ENCODE measurements at regions not wholly inside any gene's neighbourhood (a gene's known extent, or its start where the extent isn't known, plus 50 kb on each side); places are given as distances from the start of the nearest gene placed in this dataset.

DNA sequence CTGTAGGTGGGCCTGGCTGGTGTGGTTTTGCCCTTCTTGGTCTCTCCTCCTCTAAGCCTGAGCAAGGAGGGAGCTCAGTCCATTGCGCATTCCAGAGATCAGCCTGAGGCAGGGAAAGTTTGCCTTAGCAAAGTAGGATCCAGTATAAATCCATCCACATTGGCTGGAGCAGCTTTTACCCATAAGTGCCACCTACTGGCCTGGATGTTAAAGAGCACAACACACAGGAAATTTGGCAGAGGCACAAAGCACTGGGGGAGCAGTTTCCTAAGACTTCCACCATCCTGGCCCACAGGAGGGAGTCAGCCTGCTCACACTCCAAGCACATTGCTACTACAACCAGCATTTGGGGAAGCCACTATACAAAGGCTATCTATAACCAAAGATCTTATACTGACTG lies 1124.2 kb downstream of the SLITRK1 start:
- no peak for DNase-seq

DNA sequence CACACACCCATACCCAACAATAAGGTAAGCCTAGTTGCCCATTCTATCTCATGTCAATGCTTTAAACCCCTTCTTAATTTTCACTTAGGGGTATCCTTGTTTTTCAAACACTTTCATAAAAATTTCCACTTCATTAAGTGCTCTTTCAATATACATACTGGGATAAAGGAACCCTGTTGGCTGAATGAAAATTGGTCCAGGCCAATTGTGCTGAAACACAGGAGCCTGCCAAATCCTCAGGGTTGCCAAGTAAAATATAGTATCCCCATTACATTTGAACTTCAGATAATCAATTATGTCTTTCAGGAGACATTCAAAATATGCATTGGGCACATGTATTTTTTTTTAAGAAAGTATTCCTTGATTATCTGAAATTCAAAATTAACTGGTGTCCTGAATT lies 1131.1 kb downstream of the SLITRK1 start:
- DNase-seq: no peak

- no peak for DNase-seq
These were observed 1132.7 kb downstream of the SLITRK1 start for GRCh38 chr13:82749551-82749950.

DNA sequence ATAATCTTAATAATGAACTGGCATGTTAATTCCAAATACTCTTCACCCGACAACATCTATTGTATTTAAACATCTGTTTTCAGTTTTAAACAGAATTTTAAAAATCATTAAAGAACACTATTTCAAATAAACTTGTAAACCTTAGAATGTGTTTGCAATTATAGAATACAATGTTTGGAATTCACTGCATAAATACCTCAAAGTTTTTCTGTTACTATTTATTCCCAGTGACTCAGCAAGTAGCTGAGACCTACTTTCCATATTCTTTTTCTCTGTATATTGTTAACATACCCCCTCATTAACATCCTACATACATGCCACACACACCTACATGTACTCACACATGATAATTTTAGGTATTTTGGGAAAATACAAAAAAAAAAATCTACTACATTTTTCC lies 1134.3 kb downstream of the SLITRK1 start:
- DNase-seq: no peak

GRCh38 chr13:82747291-82747690 lies 1135.0 kb downstream of the SLITRK1 start:
- no peak for DNase-seq

DNA sequence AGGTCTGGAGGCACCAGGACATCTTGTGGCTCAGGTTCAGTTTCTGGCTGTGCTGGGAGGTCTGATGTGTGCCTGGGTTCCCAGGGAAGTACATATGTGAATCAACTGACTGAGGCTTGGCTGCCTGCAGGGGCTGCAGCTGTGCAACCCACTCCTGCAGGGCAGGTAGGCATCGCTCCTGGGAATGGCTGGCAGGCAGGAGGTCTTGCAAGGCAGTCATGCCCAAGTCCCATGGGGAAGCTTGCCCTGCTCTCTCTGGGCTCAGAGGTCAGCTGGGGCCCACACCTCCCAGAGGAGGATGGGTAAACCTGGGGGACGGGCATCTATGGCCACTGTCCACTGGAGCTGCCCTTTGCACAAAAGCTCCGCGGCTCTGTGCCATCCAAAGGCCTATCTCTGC lies 1141.8 kb downstream of the SLITRK1 start:
- DNase-seq: no peak

- DNase-seq: no peak
These were observed 1142.4 kb downstream of the SLITRK1 start for GRCh38 chr13:82739881-82740280.

- DNase-seq: no peak
These were observed 1152.9 kb downstream of the SLITRK1 start for GRCh38 chr13:82729401-82729800.

GRCh38 chr13:82720986-82721385 lies 1161.3 kb downstream of the SLITRK1 start:
- no peak for DNase-seq

DNA sequence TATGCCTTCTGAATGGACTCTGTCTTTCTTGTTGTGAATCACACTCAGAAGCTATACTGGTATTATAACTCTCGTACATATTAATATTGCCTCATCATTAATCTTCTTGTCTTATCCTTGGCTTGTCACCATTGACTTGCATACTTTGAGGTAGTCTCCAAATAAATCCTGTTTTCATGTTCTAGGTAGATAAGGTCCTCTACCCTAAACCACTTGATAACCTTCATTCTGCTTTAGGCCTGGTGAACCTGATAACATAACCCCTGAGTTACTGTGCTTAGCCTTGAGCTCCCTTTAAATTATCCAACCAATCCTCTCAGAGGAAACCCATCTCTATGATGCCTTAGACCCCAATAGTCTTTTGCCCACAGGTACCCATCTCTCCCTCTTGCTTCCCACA lies 1162.3 kb downstream of the SLITRK1 start:
- DNase-seq: no peak

GRCh38 chr13:82717249-82717648 lies 1165.0 kb downstream of the SLITRK1 start:
- no peak for DNase-seq

DNA sequence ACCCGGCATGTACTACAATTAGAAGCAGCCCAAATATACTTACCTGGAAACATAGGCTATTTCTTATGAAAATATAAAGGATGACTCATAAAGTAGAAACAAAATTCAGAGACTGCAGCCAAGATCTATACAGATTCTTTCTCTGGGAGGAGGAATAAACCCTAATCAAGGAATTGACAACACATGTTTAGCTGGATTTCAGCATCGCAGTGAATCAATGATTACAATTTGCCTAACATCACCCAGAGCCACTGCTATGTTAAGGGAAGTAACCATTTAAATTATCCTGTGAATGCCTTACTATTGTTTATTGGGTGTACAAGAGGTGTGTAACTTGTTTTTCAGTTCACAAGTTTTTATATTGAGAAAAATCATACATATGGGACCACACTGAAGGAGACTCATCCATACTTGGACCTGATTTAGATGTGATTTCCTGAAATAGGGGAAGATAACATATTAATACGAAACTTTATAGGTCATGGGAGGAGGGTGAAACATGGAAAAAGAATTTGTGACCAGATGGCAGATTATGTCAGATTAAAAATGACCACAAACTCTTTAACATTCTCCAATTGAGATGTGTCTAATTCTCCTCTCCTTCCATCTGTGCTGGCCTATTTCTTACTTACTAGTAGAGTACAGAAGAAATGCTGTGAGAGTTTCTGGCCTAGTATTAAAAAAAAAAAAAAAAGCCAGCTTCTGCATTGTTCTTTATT lies 1168.4 kb downstream of the SLITRK1 start:
- no peak for DNase-seq

DNA sequence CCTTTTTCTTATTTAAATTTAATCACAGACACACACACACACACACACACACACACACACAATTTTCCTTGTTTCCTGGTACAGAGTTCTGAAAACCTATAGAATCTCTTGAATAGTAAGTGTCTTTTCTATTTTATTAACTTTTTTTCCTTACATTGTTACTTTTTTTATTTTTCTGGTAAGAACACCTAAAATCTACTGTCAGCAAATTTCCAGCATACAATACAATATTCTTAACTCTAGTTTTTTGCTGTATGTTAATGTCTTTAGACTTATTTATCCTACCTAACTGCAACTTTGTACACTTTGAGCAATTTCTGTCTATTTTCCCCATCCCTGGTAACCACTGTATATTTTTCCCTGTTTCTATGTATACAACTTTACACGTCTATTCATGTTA lies 1179.8 kb downstream of the SLITRK1 start:
- no peak for DNase-seq

GRCh38 chr13:82701020-82701419 lies 1181.3 kb downstream of the SLITRK1 start:
- DNase-seq: no peak

GRCh38 chr13:82698941-82699340 lies 1183.3 kb downstream of the SLITRK1 start:
- DNase-seq: no peak

DNA sequence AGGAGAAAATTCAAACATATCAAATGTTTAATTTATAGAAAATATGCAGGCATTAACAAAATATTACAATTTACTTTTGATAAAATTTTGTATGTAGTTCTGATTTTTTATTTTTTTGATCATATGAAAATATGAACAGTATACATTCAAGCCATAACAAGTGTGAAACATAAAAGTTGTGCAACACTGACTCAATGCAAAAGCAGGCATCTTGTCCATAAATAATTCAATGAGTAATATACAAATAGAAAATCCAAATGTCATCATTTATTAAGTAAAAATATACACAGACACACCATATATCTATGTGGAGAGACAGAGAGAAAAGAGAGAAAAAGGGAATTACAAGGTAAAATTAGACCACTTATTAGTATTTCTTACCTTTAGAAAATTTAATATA lies 1183.9 kb downstream of the SLITRK1 start:
- no peak for DNase-seq

DNA sequence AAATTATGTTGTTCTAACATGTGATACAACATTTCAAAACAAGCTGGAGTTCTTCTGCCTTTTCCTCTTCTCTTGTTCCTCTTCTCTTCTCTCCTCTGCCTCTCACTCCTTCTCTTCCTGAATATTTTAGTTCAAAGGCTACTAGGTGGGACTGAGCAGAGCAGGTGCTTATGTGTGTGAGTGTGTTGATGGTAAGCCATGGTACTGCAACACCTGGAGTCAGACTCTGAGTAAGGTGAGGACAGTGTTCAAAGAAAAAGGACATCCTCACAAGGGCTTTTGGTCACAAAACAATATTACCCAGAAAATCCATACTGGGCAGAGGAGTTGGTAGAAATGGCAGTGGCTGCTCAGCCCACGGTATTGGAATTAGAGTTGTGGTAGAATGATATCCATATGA lies 1188.7 kb downstream of the SLITRK1 start:
- no peak for DNase-seq

DNA sequence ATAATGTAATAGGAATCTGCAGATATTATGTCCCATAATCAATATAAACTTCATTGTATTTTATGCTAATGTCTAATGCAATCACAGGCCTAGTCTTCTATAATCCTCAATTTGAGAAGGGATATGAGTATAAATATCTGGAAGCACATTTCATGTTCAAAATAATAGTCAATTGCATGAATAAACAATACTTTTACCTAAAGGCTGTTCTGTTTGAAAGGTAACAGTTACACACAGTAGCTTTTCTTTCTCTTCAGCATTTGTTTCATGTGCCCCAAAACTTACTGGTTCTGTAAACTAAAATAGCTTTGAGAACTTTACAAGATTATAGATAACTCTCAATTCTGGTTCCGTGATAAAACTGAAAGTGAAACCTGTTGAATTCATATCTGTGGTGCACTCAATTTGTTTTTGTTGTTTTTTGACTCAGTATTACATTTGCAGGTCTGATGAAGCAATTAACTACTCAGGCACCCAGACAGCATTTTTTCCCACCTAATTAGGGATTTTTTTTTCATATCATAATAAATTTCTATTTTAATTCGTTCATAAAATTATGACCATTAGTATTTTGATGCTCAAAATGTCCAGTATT lies 1193.8 kb downstream of the SLITRK1 start:
- DNase-seq: no peak

DNA sequence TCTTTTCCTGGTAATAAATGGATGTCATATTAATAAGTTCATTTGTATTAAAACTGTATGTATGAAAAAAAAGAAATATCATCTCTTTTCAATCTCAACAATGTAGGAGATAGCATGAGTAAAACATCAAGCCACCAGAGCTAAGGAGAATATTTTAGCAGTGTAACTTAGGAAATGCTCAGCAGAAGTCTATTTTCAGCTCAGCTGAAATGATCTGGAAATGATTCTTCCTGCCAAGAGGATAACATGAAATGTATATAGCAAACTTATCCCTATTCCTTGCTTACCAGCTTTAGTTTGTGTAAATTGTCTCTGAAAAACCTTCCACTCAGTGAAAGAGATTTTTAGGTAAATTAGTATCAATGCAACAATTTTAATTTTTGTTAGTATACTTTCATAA lies 1194.4 kb downstream of the SLITRK1 start:
- no peak for DNase-seq

DNA sequence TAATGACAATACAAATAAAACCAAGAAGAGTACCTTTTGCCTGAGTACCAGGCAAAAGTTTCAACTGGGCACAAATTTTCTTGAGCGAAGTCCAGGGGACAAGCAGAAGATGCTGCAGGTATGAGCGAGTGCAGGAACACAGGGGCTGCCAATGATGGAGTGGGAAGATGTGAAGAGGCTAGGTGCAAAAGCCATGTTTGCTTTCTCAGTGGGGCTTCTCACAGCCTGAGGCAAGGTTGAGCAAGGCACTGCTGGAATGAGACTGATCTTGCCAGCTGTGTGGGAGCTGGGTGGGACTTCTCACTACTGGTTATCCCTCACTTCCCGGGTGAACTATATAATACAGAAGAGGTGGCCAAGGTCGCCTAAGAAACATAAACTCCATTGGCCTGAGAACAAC lies 1200.7 kb downstream of the SLITRK1 start:
- DNase-seq: no peak

DNA sequence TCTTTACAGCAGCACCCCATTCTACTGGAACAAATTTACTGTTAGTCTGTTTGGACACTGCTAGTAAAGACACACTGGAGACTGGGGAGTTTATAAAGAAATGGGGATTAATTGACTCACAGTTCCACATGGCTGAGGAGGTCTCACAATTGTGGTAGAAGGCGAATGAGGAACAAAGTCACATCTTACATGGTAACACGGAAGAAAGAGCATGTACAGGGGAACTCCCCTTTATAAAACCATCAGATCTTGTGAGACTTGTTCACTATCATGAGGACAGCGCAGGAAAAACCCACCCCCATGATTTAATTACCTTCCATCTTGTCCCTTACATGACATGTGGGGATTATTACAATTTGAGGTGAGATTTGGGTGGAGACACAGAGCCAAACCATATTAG lies 1204.2 kb downstream of the SLITRK1 start:
- DNase-seq: no peak

- DNase-seq: no peak
These were observed 1207.2 kb downstream of the SLITRK1 start for GRCh38 chr13:82675024-82675423.

- DNase-seq: no peak
These were observed 1207.7 kb downstream of the SLITRK1 start for GRCh38 chr13:82674546-82674945.

GRCh38 chr13:82672248-82672647 lies 1210.0 kb downstream of the SLITRK1 start:
- no peak for DNase-seq

GRCh38 chr13:82664183-82664582 lies 1218.1 kb downstream of the SLITRK1 start:
- DNase-seq: no peak

Data from DMS79 treated with DMSO at 0.1 percent for 48 hours (cell line).